Activated CD8-positive, alpha-beta memory T cell treated with anti-CD3 and anti-CD28 coated beads, Interleukin-2, amount 50 U/mL, for 1 hour (primary cell): ENCODE measurements at regions not wholly inside any gene's neighbourhood (a gene's known extent, or its start where the extent isn't known, plus 50 kb on each side); places are given as distances from the start of the nearest gene placed in this dataset.

Experiments
- DNase-seq: peaks from one replicate; pipeline ENCODE4 v3.0.0-alpha.2; 2020; ENCODE audit errors: extremely low read depth

- no peak for DNase-seq
These were observed 495.5 kb upstream of the CFAP20DC start for GRCh38 chr3:59545374-59545773.

DNA sequence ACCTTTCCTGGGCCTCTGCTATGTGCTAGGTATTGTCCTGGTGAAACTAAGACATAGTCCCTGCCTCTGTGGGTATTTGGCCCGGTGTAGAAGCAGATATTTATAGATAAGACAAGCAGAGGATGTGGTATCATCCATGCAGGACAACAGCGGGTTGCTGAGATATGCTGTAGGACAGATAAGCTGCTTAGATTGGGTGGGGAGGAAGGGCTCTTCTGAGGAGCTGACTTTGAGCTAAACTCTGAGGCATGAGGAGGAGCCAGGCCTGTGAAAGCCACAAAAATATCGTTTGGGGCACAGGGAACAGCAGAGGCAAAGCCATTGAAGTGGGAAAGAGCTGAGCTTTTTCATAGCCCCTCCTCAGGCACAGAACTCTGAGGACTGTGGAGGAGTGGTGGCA is 492.5 kb upstream of the CFAP20DC start:
- no peak for DNase-seq

DNA sequence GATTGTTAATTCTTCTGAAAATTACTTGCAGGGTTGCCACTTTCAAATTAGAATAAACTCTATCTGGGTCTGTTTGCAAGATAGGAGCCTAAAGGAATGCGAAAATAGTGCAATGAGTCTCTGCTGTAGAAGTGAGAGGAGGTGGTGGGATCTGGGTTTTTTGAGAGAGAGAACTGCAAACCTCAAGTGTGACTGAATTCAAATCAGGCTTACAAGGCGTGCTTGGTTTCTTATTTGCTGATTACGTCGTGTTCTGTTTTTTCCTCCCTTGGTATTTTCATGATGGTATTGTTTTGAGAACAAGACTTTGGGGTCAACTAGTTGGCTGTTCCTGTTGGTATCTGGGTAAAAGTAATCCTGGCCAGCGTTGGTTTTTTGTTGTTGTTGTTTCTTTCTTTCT is 490.9 kb upstream of the CFAP20DC start:
- no peak for DNase-seq

GRCh38 chr3:59540241-59540640 is 490.4 kb upstream of the CFAP20DC start:
- DNase-seq: no peak

DNA sequence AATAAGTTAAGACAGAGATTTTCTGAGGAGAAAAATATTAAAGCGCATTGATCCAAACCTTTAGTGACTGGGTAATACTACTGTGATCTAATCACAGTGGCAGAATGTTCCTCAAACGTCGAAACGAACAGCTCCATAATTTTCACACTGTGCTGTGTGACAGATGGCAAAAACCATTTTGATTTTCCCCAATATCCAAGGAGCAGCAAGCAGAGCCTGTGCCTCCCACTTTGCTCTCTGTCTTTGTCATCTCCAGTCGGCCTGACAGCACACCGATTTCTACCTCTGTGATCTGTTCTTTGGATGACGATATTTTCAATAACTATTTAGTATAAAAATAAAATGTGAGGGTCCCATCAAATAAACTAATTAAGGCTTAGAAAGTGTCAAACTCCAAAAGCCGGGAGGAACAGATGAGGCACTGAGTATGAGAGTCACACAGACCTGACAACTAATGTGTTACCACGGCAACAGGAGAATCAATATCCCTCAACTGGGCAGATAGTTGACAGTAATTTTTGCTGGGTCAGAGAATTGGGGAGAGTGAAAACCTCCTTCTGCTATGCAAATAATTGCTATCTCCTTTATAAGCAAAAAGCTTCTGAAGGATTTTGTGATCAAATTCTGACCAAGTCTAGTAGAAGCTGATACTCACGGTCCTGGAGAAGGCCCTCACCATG is 489.1 kb upstream of the CFAP20DC start:
- no peak for DNase-seq

DNA sequence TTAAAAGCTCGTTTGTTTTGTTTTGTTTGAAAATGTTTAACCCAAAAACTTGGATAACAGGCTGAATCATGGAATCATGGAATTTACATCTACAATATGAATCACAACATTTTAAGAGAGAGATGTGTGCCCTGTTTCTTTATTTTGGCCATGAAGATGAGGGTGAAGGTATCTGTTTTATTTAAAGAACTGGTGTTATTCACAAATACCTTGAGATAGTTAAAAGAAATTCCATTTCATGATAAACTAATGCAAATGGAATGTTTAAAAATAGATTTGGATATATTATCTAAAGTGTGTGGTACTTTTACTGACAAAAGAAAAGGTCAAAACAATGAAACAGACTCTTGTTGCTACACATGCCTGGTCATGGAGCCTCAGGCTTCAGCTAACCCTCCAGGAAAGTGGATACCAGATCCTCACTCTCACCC is 486.0 kb upstream of the CFAP20DC start:
- DNase-seq: no peak

- DNase-seq: no peak
These were observed 482.2 kb upstream of the CFAP20DC start for GRCh38 chr3:59531994-59532393.

DNA sequence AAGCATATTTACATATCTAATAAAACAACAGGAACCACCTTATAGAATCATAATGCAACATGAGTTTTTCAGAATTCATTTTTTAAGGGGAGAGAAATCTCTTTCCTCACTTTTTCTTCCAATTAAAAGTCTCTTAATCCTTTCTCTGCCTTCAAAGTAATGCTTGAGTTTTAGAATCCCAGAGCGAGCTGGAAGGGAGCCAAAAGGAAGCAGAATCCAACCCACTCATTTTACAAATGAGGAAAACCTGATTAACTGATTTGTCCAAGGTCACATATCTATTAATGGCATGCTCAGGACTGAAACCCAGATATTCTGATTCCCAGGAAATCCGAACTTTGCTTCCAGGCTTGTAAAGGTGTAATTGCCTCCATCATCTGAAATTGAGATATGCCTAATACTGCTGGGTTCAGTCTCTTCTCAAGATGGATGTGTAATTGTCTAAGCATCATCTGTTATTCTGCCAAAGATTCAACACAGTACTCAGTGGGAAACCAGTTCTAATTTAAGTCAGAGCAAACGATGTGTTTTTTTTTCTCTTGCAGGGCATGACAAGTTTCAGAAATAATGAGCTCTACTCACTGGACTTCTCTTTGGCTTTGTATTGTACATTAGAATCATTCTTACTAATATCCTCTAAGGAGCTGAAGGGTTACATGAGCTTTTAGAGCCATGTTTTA is 481.4 kb upstream of the CFAP20DC start:
- DNase-seq: no peak

DNA sequence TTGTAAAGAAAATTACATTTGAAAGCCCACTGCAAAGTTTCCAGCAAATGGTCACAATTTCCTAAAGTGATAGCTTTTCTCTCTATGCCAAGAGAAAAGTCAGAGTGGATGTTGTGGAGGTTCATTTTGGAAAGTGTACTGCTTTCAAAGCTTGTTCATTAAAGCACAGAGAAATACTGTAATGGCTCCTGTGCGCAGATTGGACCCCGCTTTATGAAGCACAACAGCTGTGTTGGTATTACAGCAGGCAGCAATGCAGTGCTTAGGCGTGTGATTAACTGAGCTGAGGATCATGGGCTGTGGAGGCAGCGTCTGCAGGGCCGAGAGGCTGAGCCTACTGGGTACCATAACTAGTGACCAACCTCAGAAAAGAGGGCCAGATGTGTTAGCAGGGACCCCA is 478.4 kb upstream of the CFAP20DC start:
- no peak for DNase-seq

GRCh38 chr3:59527493-59527892 is 477.7 kb upstream of the CFAP20DC start:
- DNase-seq: no peak

- DNase-seq: no peak
These were observed 477.2 kb upstream of the CFAP20DC start for GRCh38 chr3:59526999-59527398.

DNA sequence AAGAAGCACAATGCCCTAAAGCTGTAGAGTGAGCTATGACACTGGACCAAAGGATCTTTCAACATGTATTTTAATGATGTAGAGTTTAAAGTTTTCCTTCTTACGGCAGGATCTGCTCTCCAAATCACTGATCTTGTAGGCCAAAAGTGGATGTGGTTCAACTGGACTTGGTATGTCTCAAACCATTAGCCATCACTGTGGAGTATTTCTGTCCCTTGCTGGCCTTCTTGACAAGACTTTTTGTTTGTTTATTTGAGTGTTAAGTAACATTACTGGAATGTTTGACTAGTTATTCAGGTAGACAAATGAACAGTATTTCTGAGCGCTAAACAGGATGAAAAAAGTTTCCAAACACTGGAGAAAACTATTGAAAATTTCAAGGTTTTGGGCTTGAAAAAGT is 472.7 kb upstream of the CFAP20DC start:
- DNase-seq: no peak

GRCh38 chr3:59519094-59519493 is 469.3 kb upstream of the CFAP20DC start:
- no peak for DNase-seq

GRCh38 chr3:59518283-59519055 is 468.6 kb upstream of the CFAP20DC start:
- DNase-seq: no peak

- no peak for DNase-seq
These were observed 467.6 kb upstream of the CFAP20DC start for GRCh38 chr3:59517388-59517787.

DNA sequence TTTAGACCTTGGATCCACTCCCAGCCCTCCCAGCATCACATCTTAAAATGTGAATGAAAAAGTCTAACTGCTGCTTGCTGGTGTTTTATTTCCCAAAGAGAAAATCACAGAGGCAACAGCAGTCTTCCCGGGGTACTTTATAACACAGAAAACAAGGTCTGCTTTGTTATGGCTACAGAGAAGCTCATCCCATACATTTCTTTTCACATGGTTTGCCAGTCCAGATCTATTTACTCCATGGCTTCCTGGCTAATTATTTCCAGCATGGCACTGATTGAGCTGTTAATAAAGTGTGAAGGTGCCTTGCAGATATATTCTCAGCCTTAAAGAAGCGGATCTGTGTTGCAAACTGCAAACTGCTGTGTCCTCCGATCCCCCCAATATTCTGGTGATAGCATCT is 466.1 kb upstream of the CFAP20DC start:
- no peak for DNase-seq

- no peak for DNase-seq
These were observed 465.1 kb upstream of the CFAP20DC start for GRCh38 chr3:59514865-59515482.

DNA sequence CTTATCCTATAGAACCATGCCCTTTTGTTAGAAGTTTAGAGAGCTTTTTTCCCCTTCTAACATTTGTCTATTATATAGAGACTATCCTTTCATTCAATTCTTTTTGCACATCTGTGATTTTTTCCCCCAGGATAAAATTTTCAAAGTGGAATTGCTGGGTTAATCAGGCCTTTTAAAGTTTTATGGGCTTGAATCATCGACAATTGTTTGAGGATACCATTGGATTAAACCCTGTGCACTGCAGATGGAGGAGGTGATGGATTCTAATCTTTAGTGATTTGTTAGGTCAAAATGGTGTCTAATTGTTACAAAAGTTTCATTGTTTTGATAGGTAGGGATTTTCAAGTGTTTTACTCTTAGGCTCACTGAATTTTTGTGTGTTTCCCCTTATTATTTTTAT is 463.7 kb upstream of the CFAP20DC start:
- no peak for DNase-seq

- DNase-seq: no peak
These were observed 462.2 kb upstream of the CFAP20DC start for GRCh38 chr3:59512066-59512465.

DNA sequence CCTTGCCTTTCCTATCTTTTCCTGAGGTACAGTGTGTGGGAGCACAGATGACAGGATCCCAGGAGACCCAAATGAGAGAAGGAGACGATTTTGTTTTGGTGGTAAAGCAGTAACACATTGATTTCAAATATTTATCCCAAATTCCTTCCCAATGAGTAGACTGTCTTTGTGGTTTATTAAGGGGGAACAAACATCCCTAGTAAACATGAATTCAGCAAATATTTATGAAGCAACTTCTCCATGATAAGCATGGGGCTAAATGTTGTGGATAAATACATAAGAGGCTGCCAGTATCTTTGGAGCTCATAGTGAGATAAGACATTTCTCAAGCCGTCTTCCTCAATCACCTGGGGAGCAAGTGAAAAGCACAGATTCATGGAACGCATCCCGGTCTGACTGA is 460.8 kb upstream of the CFAP20DC start:
- no peak for DNase-seq

GRCh38 chr3:59508273-59508672 is 458.4 kb upstream of the CFAP20DC start:
- DNase-seq: no peak

DNA sequence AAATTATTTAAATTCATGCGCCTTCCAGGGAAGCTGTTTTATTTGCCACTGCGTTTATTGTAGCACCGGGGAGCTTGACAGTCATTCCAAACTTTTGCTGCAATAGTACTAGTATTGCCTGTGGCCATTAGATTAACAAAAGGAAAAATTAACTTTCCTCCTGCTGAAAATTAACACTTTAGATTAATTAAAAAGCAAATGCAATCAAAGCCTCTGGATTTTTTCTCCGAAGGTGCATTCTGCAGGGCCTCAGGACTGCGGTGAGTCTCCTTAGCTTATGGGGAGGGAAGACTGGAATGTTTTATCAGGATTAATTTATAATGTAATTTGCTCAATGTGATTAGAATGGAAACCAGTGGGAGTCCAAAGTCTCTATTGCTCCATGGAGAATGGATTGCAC is 456.4 kb upstream of the CFAP20DC start:
- DNase-seq: no peak

DNA sequence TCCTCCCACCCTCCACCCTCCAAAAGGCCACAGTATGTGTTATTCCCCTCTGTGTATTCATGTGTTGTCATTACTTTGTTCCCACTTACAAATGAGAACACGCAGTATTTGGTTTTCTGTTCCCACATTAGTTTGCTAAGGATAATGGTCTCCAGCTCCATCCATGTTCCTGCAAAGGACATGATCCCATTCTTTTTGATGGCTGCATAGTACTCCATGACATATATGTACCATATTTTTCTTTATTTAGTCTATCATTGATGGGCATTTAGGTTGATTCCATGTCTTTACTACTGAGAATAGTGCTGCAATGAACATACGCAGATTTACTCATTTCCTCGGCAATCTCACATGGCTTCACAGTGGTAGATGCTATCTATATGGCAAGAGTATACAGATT is 453.6 kb upstream of the CFAP20DC start:
- no peak for DNase-seq
